HCT116 (cell line): ENCODE measurements at regions not wholly inside any gene's neighbourhood (a gene's known extent, or its start where the extent isn't known, plus 50 kb on each side); places are given as distances from the start of the nearest gene placed in this dataset.

ENCODE experiments used
- ATAC-seq: fragments of 200-7000 bp; cut with Tn5 transposase; 2 replicates; pipeline ENCODE4 v1.9.1; 2020; ENCODE audit warnings: mild to moderate bottlenecking, moderate library complexity
- BruUV-seq: library from RNA; stranded (reverse); fragments of 400-500 nt; replicated peaks from 2 replicates; lab custom pipeline; 2021; lab: Mats Ljungman, UMichigan
- CTCF ChIA-PET: fragments of 300-600 bp; sonication (Branson Sonifier 250); formaldehyde crosslinking; loops from one replicate; lab custom pipeline; 2021; ENCODE audit warnings: antibody characterized with exemption; lab: Charles Lee
- POLR2A ChIA-PET: fragments of 300-600, 350-600 bp; sonication (Branson Sonifier 250); formaldehyde crosslinking; loops from one replicate; lab custom pipeline; 2021; ENCODE audit warnings: antibody characterized with exemption; lab: Charles Lee
- RAD21 ChIA-PET, 2 experiments: fragments of 300-600 bp; sonication (Branson Sonifier 250); formaldehyde crosslinking; loops; one replicate each; lab custom pipeline; 2023; ENCODE audit warnings: low total read pairs in 2 of 2; ENCODE audit not compliant: uncharacterized antibody in 2 of 2, unreplicated experiment in 2 of 2, low non-redundant PET in 1 of 2; lab: Charles Lee
- DNase-seq: peaks from one replicate; pipeline ENCODE4 v3.0.0-alpha.2; 2010; ENCODE audit warnings: low read depth, low spot score
- H2AFZ ChIP-seq: fragments of 200-600 bp; shearing (Covaris generic), sonication (generic); 2 replicates; pipeline ENCODE4 v1.6.1; 2017; ENCODE audit warnings: low read depth, mixed run types, mixed read lengths, antibody characterized with exemption, low read length; ENCODE audit not compliant: poor library complexity, severe bottlenecking
- H3K27ac ChIP-seq: 2 replicates; pipeline ENCODE4 v1.5.1; 2012; ENCODE audit warnings: low read depth, low read length
- H3K27me3 ChIP-seq: fragments of 200-600 bp; sonication (generic); 2 replicates; pipeline ENCODE4 v1.6.1; 2016; ENCODE audit warnings: mixed run types, low read length, mixed read lengths; ENCODE audit not compliant: insufficient read depth
- H3K36me3 ChIP-seq, 2 experiments: fragments of 200-500 bp in 1 of 2; fragments of 200-600 bp in 1 of 2; sonication (Bioruptor generic) in 1 of 2; sonication (generic) in 1 of 2; 2 replicates each; pipeline versions ENCODE4 v1.5.1 to v1.6.1; 2014 to 2016; ENCODE audit warnings: low read length in 2 of 2, inconsistent platforms in 1 of 2, mixed read lengths in 1 of 2, mixed run types in 1 of 2; ENCODE audit not compliant: insufficient read depth in 2 of 2, control insufficient read depth in 1 of 2
- H3K4me1 ChIP-seq, 2 experiments: fragments of 200-600 bp in 1 of 2; sonication (generic) in 1 of 2; 2 replicates each; pipeline versions ENCODE4 v1.5.1 to v1.6.1; 2012 to 2017; ENCODE audit warnings: low read length in 2 of 2, inconsistent platforms in 1 of 2, mild to moderate bottlenecking in 1 of 2, mixed read lengths in 1 of 2, mixed run types in 1 of 2, moderate library complexity in 1 of 2; ENCODE audit not compliant: insufficient read depth in 2 of 2, control insufficient read depth in 1 of 2
- H3K4me2 ChIP-seq: fragments of 200-600 bp; sonication (generic); 2 replicates; pipeline ENCODE4 v1.6.1; 2017; ENCODE audit warnings: mixed run types, low read length, mixed read lengths
- H3K4me3 ChIP-seq, 2 experiments: fragments of 200-600 bp in 1 of 2; sonication (generic) in 1 of 2; replicated peaks in 1 of 2; 2 replicates each; pipeline ENCODE4 v1.5.1; 2011 to 2016; ENCODE audit warnings: low read length in 2 of 2, control low read depth in 1 of 2, low read depth in 1 of 2, mild to moderate bottlenecking in 1 of 2, mixed read lengths in 1 of 2, mixed run types in 1 of 2
- H3K79me2 ChIP-seq: fragments of 200-600 bp; sonication (generic); 2 replicates; pipeline ENCODE4 v1.6.1; 2017; ENCODE audit warnings: mild to moderate bottlenecking, mixed run types, low read length, moderate library complexity, mixed read lengths; ENCODE audit not compliant: insufficient read depth
- H3K9ac ChIP-seq: fragments of 200-600 bp; sonication (generic); 2 replicates; pipeline ENCODE4 v1.6.1; 2016; ENCODE audit warnings: low read length, mixed read lengths
- H3K9me2 ChIP-seq: fragments of 200-600 bp; sonication (generic), shearing (Covaris generic); 2 replicates; pipeline ENCODE4 v1.6.1; 2017; ENCODE audit warnings: mixed run types, mild to moderate bottlenecking, moderate library complexity; ENCODE audit not compliant: insufficient read depth
- H3K9me3 ChIP-seq, 2 experiments: fragments of 200-500 bp in 1 of 2; fragments of 200-600 bp in 1 of 2; sonication (Bioruptor generic) in 1 of 2; sonication (generic) in 1 of 2; 2 replicates each; pipeline ENCODE4 v1.6.1; 2014 to 2017; ENCODE audit warnings: low read length in 2 of 2, mixed read lengths in 2 of 2, inconsistent platforms in 1 of 2, low read depth in 1 of 2, mild to moderate bottlenecking in 1 of 2, mixed run types in 1 of 2, moderate library complexity in 1 of 2; ENCODE audit not compliant: control insufficient read depth in 1 of 2, insufficient read depth in 1 of 2
- H4K20me1 ChIP-seq: fragments of 200-600 bp; sonication (generic), shearing (Covaris generic); 2 replicates; pipeline ENCODE4 v1.6.1; 2017; ENCODE audit warnings: mixed run types, mild to moderate bottlenecking, moderate library complexity; ENCODE audit not compliant: insufficient read depth
- ATF3 ChIP-seq: IDR thresholded peaks from 2 replicates; pipeline ENCODE4 v1.6.1; 2012
- CTCF ChIP-seq, 3 experiments: fragments of 200-600 bp in 1 of 3; sonication (generic) in 1 of 3; IDR thresholded peaks in 2 of 3; conservative IDR thresholded peaks in 1 of 3; 2 replicates each; pipeline ENCODE4 v1.5.1; 2012 to 2017; ENCODE audit warnings: low read depth in 2 of 3, low read length in 2 of 3, antibody characterized with exemption in 1 of 3, borderline replicate concordance in 1 of 3, control low read depth in 1 of 3, mild to moderate bottlenecking in 1 of 3, mixed read lengths in 1 of 3, mixed run types in 1 of 3, moderate library complexity in 1 of 3; ENCODE audit not compliant: insufficient read depth in 1 of 3
- ELF1 ChIP-seq: IDR thresholded peaks from 2 replicates; pipeline ENCODE4 v1.6.1; 2012; ENCODE audit warnings: low read depth, borderline replicate concordance
- EZH2phosphoT487 ChIP-seq: fragments of 200-600 bp; IDR thresholded peaks from 2 replicates; pipeline ENCODE4 v1.6.1; 2018; ENCODE audit warnings: antibody characterized with exemption, borderline replicate concordance
- FOSL1 ChIP-seq: IDR thresholded peaks from 2 replicates; pipeline ENCODE4 v1.6.1; 2012; ENCODE audit warnings: low read depth
- JUND ChIP-seq: IDR thresholded peaks from 2 replicates; pipeline ENCODE4 v1.6.1; 2012
- MAX ChIP-seq: IDR thresholded peaks from 2 replicates; pipeline ENCODE4 v1.6.1; 2012
- REST ChIP-seq: IDR thresholded peaks from 2 replicates; pipeline ENCODE4 v1.6.1; 2012; ENCODE audit warnings: low read depth
- SP1 ChIP-seq: IDR thresholded peaks from 2 replicates; pipeline ENCODE4 v1.6.1; 2012; ENCODE audit warnings: low read depth
- SRF ChIP-seq: IDR thresholded peaks from 2 replicates; pipeline ENCODE4 v1.6.1; 2012; ENCODE audit warnings: low read depth
- TCF7L2 ChIP-seq: IDR thresholded peaks from 2 replicates; pipeline ENCODE4 v1.7.0; 2011; ENCODE audit warnings: borderline replicate concordance, inconsistent platforms; ENCODE audit not compliant: insufficient read depth, insufficient read length; ENCODE audit errors: extremely low read depth
- YY1 ChIP-seq: IDR thresholded peaks from 2 replicates; pipeline ENCODE4 v1.6.1; 2011; ENCODE audit warnings: low read length, low read depth, moderate library complexity, mild to moderate bottlenecking; ENCODE audit not compliant: insufficient replicate concordance; ENCODE audit errors: extremely low read depth
- ZBTB33 ChIP-seq: IDR thresholded peaks from 2 replicates; pipeline ENCODE4 v1.6.1; 2011; ENCODE audit warnings: mild to moderate bottlenecking, low read length, moderate library complexity; ENCODE audit not compliant: insufficient replicate concordance; ENCODE audit errors: extremely low read depth
- ZFX ChIP-seq: fragments of 450-650 bp; IDR thresholded peaks from 2 replicates; pipeline ENCODE4 v1.6.1; 2017
- ZNF274 ChIP-seq: fragments of 200-500 bp; sonication (Bioruptor generic); IDR thresholded peaks from 2 replicates; pipeline ENCODE4 v1.6.1; 2014; ENCODE audit warnings: mild to moderate bottlenecking, low read depth, low read length, inconsistent platforms
- intact Hi-C: fragments of 100-400 bp; cut with micrococcal nuclease; formaldehyde crosslinking; loops from 2 replicates; pipeline ENCODE4 v1.10.0; 2022

GRCh38 chr20:47990507-47991150 lies 205.3 kb upstream of the SULF2 start:
- Histone ChIP-seq H3K4me2 (no peak overlapping the region), H3K9ac (no peak overlapping the region), H3K36me3 (no peaks in the 10 kb centered on the region), H3K9me3 (peaks cover 0 to 6% of the 10 kb centered on the region in 2 experiments; a peak in 1 of 4 replicates), H2AFZ (no peak overlapping the region), H4K20me1 (no peaks in the 10 kb centered on the region), H3K27ac (no peak overlapping the region), H3K27me3 (no peaks in the 10 kb centered on the region), H3K79me2 (no peaks in the 10 kb centered on the region), H3K4me1 (peaks cover 0 to 8% of the 10 kb centered on the region in 2 experiments; a peak in 1 of 4 replicates), H3K4me3 (no peak overlapping the region), H3K9me2 (no peaks in the 10 kb centered on the region)
- RAD21 ChIA-PET, result no interaction called here
- intact Hi-C loops, result no loop called here
- TF ChIP-seq ELF1 (no peak), REST (no peak), FOSL1 (no peak), MAX (no peak), JUND (no peak), EZH2phosphoT487 (no peak), TCF7L2 (no peak), ZFX (no peak), CTCF (IDR thresholded peaks at IDR 0.05 in 2 of 3, conservative IDR thresholded peaks at IDR 0.05 in 1 of 3; ENCODE audit: borderline replicate concordance in 1 of 3, insufficient read depth in 1 of 3, low read depth in 2 of 3, low read length in 2 of 3) (no peak), SRF (no peak), YY1 (no peak), ZNF274 (no peak), ATF3 (no peak), ZBTB33 (no peak), SP1 (no peak)
- ATAC-seq (no peak), DNase-seq (no peak)
- POLR2A ChIA-PET, result no interaction called here
- CTCF ChIA-PET, result no interaction called here
- BruUV-seq, result no TSS peak
